Activated CD8-positive, alpha-beta memory T cell treated with anti-CD3 and anti-CD28 coated beads, Interleukin-2, amount 50 U/mL, for 1 hour (primary cell): ENCODE measurements at regions not wholly inside any gene's neighbourhood (a gene's known extent, or its start where the extent isn't known, plus 50 kb on each side); places are given as distances from the start of the nearest gene placed in this dataset.

ENCODE experiments used
- DNase-seq: peaks from one replicate; pipeline ENCODE4 v3.0.0-alpha.2; 2020; ENCODE audit errors: extremely low read depth

DNA sequence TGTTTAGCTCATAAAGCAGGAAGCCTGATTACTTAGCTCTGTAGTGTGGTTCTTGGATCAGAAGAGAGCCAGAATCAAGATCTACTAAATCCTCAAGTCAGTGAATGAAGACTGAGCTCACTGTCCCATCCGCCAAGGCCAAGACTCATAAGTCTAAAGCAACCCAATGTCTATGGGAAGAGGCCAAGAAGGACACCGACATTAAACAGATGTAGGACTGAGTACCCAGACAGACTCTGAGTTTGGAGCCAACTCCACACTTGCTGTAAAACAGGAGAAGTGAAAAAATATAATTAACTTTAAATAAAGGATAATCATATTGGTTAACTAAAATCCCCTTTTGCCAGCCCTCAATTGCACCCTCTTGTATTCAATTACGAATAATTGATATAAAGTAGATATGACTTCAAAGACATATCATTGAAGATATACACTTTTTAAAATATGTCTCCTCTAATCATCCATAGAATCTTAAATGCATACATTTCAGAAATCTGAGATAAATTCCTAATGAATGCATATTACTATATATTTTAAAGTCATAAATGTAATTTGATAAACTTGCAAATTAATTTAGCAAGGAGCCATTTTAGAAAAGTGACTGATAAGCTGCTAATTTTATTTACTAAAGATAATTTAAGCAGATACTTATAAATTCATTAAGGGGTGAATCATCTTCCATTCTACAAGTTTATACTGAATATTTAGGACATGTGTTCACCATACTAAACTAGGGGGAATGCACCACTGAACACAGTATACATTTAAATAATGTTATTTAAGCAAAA, 617.0 kb upstream of the ARID1B start:
- no peak for DNase-seq

DNA sequence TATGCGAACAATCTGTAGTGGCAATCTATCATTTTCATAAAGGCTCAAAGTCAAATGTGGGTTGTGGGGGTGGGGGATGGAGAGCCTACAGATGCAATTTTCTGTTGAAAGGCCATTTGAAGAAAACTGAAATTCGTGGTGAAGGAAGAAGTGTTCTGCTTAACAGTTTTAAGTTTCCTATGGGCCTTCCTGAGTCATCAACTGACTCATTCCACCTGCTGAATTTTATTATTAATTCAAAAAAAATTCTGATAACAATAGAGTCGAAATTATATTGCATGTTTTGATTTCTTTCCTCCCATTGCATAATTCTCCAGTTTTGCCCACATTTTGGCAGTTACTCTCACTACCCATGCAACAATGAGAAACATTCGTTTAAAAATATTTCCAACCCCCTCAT, 622.3 kb upstream of the ARID1B start:
- DNase-seq = no peak

DNA sequence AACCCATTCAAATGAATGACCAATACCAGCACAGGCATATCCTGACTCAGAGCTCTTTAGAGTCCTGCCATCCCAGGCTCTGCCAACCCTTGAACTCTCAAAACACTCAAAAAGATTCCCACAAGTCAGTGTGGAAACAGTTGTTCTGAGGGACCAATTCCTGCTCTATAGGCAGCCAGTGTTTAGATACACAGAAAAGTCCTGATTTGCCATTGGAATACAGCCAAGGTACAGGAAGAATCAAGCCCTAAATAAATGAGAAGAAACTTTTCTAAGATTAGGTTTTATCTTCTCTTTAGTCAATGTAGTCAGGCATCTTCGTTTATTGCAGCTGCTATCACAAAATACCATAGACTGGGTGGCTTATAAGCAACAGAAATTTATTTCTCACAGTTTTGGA, 626.8 kb upstream of the ARID1B start:
- no peak for DNase-seq

DNA sequence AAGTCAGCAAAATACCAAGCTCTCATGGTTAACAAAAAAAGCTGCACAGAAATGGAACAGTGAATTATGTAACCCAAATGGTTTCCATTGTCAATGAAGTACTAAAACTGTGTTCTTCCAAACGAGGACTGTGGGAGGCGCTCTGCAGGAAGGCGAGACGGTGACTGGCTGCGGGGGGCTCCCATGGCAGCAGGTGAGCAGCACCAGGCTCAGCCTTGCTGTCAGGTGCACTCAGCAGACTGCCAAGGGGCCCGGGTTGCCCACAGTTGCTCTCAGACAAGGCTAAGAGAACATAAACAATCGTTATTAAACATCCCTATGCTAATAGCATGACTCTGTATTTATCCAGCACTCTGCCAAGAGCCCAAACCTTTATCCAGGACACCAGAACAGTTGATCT, 630.3 kb upstream of the ARID1B start:
- DNase-seq = no peak

DNA sequence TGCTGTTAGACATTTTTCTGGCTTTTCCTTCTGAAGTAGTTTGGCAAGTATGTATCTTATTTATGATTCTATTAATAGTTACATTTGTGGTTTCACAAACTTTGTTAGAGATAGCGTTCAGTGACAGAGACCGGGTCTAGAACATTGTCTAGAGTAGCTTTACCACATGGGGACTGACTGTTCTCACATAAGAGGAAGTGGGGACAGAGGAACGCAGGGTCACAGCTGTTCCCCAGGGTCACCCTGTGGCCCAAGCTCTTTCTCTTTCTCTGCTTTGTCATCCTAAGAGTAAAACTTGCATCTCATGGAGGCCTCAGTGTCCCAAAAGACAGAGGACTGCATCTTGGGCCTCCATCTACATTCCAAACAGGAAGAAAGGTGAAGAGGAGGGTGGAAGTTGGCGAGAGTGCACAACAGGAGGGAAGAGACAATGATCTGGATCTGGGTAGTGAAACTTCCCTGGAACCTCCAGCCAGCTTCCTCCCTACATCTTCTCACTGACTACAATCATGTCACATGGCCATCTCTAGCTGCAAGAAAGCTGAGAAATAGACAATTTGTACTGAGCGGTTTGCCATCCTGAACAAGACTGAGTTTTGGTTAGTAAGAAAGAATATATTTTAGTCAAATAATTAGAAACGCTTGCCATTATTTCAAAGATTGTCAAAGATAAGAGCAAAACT, 645.8 kb upstream of the ARID1B start:
- DNase-seq = no peak

DNA sequence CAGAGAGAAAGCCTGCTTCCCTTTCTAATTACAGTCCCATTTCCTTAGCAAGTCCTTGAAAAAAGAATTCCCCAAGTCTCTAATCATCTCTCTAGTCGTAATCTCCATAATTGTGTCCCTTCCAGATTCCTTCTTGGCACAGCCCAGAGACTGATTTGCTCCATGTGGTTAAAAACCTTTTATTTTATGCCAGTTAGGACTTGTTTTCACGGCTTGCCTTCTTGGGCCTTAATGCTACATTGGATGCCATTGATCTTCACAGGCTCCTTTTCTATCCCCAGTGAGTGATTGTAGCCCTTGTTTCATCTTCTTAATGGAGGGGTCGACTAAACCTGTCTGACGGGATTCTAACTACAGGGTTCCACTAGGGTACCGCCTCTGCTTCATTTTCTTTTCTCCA, 650.6 kb upstream of the ARID1B start:
- no peak for DNase-seq

DNA sequence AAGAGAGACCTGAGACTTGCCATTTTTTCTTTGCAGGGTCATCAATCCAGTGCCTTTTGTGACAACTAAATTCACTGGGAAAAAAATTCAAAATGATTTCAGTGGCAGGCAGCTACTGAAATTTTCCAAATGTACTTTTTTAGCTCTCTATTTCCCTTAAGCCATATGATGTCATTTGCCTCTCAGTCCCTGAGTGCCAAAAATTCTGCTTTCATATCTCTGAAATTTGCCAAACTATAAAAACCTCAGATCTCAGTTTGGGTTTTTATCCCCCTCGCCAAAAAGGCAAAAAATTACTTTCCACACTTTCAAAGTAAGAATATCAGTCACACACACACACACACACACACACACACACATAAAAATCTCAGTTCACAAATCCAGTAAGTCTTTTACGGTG, 651.3 kb upstream of the ARID1B start:
- no peak for DNase-seq

DNA sequence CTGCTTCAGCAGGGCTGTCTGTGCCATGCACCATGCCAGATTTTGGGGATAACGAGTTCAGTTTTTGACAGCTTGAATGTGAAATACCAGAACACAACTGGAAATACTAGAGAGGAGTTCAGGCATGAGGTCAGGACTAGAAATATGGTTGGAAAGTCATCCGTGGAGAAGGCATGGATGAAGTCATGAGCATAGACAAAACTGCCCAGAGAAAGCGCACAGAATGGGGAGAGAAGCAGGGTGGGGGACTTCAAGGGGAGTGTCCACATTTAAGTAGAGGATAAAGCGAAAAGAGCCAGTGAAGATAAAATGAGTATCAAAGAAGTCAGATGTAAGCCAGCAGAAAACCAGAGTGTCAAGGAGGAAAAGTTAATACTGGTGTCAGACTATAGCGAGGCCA, 653.4 kb upstream of the ARID1B start:
- DNase-seq = no peak

DNA sequence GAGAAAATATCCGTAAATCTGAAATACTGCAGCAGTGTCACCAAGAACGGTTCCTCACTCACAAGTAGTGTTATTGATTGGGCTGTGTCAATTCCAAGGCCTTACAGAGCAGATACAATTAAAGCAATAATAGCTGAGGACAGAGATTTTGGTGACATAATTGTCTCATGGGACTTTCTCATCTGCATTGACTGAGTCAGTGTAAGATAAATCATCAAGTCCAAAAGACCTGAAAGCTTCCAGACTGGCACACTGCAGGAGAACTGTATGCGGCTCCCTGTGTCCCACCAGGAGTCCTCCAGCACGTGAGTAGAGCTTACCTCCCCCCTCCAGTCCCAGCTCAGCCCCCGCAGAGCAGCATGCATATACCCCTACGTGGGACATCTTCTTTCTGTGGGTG, 655.2 kb upstream of the ARID1B start:
- DNase-seq = no peak

DNA sequence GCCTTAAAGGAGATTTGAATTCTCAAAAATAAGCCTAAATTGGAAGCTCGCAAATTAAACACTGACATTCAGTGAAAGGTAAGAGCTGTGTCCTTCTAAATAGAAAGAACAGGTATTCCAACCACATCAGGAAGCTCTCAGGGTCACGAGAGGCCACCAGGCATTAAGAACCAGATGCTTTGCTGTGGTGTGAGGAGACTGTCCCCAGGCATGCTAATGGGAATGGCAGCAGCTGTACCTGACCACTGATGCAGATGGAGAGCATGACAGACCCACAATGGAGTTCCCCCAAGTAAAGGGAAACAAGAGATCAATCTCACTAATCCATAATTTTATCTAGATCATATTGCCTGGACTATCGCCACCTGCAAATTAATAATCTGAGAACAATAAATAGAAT, 658.9 kb upstream of the NOX3 start:
- no peak for DNase-seq

DNA sequence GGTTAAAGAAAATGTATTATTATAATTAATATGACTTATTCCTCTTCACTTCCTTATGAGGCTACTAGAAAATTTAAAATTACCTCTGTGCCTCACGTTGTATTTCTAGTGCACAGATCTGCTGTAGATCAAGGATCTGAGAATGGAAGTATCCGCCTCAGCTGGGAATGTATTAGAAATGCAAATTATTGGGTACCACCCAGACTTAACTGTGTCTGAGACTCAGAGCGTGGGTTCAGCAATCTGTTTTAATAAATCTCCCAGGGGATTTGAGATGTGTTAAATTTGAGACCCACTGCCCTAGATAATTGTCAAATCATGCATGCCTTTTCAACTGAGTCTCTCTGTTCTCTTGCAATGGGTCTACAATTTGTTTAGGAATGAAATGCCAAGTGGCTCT, 658.0 kb upstream of the NOX3 start:
- DNase-seq = no peak

DNA sequence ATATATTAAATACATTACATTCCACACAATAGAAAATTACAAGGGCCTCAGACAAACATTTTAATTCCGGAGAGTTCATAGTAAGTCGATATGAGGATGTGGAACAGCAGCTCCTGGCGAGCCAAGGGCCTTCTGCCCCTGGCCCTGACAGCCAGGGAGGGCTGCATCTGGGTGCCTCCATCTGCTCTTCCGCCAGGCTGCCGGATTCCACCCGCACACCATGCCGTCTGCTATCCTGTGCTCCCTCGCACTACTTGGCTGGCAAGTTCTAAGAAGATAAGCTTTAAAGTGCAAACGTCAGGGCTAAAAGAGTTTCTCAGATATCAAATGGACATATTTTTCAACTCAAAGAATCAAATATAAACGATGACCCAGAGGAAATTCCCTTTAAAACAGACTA, 656.3 kb upstream of the NOX3 start:
- DNase-seq = no peak

DNA sequence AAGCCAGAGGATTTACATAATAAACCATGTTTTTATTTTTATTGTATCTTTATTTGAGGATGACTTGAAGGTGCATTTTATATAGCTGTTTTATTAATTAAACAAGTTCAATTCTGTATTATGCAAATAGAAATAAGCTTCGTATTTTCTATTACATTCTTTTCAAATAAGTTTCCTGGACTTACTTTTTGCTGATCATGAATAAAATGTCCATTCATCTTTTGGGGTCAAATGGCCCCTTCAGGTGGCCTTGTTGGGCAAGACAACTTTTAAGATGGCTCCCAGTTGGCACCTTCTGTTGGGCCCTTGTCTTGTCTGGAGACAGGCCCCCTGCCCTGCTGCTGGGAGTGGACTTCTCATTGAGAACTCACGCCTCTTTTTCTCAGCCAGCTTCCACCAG, 654.6 kb upstream of the NOX3 start:
- DNase-seq = no peak

DNA sequence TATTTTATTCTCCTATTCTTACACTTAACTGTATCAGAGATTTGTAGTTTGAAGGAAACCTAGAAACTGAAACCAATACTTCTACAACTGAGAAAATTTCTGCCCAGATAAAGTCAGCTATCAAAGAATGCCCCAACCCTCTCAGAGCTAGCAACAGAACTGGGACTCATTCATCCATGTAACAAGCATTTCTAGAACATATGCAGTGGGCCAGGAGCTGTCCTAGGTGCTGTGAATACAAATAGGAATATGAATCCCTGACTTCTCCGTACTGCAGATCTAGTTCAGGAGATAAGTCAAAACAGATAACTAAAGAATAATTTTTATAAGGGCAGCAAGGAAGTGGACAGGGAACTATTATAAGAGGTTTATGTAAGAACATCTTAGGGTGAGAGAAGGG, 654.1 kb upstream of the NOX3 start:
- no peak for DNase-seq

DNA sequence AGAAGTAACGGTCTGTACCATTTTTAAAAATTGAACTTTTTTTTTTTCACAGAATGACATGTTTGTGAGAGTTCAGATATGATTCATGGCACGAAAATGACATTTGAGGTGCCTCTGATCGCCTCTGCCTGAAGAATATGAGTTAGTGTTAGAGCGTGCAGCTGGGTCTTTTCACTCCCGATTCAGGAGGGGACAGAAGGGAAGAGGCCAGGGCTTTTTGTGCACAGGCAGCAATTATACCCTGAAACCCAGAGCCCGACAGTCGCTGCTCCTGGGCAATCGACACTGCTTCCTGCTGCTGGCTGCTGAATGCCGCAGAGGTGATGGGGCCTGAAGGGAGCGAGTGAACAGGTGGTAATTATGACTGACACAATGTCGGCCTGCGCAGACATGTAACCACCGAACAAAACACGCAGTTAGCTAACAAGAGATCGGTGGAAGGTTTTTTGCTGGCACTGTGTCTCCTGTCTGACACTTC, 652.0 kb upstream of the NOX3 start:
- DNase-seq = no peak

DNA sequence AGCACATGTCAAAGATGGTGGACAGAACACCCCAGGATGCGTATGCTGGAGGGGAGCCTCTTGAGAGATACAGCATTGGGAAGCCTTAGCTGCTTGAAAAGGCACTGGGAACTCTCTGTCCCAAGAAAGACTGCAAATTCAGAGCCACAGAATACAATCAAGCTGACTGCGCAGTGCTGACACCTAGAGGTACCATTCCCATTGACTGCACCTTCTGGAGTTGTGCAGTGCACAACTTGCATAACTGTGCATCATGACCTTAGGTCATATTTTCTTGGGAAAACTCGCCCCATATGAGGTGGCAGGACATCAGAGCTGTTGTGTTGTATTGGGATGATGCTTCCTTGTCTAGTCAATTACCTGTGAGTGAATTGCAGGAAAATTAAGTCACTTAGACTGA, 646.5 kb upstream of the NOX3 start:
- no peak for DNase-seq

DNA sequence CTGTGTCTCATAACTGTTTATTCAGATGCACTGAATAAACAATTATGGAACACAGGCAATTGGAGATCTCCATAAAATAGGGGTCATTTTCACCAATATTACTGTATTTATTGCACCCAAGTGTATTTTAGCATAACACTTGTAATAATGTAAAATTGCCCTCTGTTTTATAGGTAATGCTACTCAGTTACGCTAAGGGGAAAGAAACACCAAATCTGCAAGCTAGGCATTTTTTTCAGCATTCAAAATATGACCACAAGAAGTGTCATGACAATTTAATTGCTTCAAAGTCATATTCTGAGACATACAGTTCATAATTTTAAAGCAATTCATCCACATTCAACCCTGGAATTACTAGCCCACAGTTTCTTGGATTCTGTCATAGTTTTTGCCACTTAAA, 643.2 kb upstream of the NOX3 start:
- no peak for DNase-seq

DNA sequence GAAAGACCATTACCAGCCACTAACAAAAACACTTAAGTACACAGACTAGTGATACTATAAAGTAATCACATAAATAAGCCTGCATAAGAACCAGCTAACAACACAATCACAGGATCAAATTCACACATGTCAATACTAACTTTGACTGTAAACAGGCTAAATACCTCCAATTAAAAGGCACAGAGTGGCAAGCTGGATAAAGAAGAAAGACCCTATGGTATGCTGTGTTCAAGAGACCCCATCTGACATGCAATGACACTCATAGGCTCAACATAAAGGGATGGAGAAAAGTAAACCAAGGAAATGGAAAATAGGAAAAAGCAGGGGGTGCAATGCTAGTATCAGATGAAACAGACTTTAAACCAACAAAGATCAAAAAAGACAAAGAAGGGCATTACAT, 631.8 kb upstream of the NOX3 start:
- DNase-seq = no peak

DNA sequence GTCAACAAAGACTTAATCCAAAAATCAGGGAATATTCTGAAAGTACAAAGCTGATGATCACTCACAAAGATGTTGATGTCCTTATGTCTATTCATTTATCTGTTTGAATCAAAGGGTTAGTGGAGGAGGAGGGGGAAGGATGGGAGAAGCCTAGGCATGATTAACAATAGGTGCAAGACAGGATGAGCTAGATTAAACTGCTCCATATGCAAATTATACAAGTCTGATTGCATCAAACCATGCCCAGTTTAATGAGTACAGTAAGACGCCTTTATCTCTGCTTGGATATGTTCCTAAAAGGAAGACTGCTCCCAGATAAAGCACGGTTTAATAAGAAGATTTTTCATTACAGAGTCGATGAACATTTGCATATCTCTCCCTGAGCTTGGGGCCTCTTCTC, 626.4 kb upstream of the NOX3 start:
- no peak for DNase-seq

DNA sequence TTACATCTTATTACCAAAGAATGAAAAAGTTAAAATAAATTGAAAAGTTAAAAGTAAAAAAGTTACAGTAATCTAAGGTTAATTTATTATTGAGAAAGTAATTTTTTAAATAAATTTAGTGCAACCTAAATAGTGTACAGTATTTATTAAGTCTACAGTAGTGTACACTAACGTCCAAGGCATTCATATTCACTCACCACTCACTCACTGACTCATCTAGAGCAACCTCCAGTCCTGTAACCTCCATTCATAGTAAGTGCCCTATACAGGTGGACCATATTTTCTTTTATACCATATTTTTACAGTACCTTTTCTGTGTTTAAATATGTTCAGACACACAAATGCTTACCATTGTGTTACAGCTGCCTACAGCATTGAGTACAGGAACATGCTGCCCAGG, 624.7 kb upstream of the NOX3 start:
- no peak for DNase-seq

DNA sequence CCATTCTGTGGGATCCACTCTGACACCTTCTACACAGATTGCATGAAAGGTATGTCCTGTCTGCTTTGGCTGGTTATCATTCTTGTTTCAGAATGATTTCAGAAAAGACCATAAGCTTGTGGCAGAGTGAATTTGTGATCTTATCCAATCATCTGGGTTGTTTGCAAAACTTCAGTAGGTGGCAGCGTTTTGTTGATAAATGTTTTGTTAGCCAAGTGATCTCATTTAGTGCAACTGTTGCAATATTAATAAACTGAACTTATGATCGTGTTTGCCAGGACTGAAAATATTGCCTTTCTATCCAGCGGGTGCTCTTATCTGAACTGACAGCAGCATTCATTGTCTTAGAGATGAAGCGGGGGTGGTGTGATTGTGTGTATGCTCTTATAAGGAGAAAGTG, 613.2 kb upstream of the NOX3 start:
- DNase-seq = no peak

DNA sequence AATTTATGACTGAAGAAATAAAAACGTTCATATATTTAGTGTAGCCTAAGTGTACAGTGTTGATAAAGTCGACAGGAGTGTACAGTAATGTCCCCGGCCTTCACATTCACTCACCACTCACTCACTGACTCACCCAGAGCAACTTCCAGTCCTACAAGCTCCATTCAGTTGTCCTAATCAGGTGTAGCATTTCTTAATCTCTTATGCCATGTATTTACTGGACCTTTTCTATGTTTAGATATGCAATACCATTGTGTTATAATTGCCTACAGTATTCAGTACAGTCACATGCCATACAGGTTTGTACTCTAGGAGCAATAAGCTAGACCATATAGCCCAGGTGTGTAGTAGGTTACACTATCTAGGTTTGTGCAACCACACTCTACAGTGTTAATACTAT, 610.2 kb upstream of the NOX3 start:
- no peak for DNase-seq

DNA sequence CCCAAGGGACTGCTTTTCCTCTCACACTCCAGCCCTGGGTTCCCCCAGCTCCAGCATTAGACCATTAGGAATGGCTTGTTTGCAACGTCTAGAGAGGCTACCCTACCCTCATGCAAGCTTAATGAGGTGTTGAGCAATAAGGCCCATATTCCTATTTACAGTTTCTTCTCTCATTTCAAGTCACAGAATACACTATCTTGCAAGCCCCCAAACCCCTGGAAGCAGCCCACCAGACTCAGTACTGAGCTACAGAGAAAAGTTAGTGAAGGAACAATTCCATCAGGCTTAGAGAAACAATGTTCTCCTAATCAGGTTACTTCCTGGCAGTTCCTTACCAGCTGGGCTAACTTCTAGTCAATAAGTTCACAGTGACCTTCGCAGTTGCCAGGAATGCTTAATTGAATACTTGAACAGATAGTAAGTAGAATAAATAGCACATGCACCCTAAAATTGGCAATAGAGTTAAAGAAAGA, 606.5 kb upstream of the NOX3 start:
- no peak for DNase-seq

DNA sequence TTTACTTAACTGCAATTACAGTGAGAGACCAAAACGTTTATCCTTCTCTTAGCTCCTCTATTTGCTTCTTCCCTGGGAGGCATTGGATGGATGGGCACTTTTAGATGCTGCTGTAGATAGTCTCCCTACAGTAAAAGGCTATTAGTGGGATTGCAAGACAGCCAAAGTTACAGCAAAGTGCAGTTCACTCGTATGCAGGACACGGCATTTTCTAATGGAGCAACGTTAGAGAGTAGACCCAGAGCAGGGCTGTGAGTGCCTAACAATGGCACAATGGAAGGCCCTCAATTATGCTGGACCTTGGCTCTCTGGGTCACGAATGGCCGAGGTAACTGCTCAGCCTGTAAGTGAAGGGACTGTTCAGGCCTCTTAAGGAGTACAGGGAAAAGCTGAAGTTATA, 605.8 kb upstream of the NOX3 start:
- DNase-seq = no peak
